IgD-negative memory B cell (primary cell): ENCODE measurements at regions not wholly inside any gene's neighbourhood (a gene's known extent, or its start where the extent isn't known, plus 50 kb on each side); places are given as distances from the start of the nearest gene placed in this dataset.
A peak's percentile ranks its signal among the peaks of the same experiment; 100 is the strongest.

Experiments used
- H3K27ac Mint-ChIP-seq, 3 donors: one replicate each; pipeline ENCODE4 v1.8.0; 2020 to 2022; ENCODE audit warnings: mild to moderate bottlenecking in 3 of 3, mixed read lengths in 3 of 3, moderate library complexity in 1 of 3
- H3K27me3 Mint-ChIP-seq: one replicate; pipeline ENCODE4 v1.8.0; 2021; ENCODE audit warnings: mixed read lengths
- H3K36me3 Mint-ChIP-seq: one replicate; pipeline ENCODE4 v1.8.0; 2020; ENCODE audit warnings: mild to moderate bottlenecking, mixed read lengths
- H3K4me1 Mint-ChIP-seq, 3 donors: one replicate each; pipeline ENCODE4 v1.8.0; 2020 to 2022; ENCODE audit warnings: mixed read lengths in 3 of 3, mild to moderate bottlenecking in 1 of 3
- H3K4me3 Mint-ChIP-seq, 4 donors: one replicate each; pipeline ENCODE4 v1.8.0; 2020 to 2022; ENCODE audit warnings: mild to moderate bottlenecking in 4 of 4, mixed read lengths in 4 of 4, moderate library complexity in 3 of 4
- H3K9me3 Mint-ChIP-seq, 3 donors: one replicate each; pipeline ENCODE4 v1.8.0; 2020 to 2021; ENCODE audit warnings: mixed read lengths in 3 of 3, mild to moderate bottlenecking in 1 of 3

DNA sequence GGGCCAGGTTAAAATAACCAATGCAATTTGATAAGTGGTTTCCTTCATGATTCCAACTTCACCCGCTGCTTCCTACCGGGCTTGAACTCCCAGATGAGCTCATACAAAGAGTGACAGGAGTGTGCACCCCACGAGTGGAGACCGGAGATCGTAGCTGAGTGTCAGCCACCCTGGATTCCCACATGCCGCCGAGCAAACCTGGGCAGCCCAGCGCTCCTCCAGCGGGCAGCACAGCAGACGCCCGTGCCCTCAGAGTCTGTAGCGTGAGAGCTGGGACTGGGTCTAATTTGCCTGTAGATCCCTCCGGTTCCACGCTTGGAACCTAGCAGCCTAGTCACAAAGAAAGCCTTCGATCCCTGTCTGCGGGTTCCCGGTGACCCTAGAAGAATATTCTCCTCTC is 476.1 kb upstream of the MGMT start:
- Mint-ChIP-seq H3K9me3 (no peaks in the 10 kb centered on the region), H3K36me3 (no peaks in the 10 kb centered on the region), H3K4me3 (no peak overlapping the region), H3K27me3 (peaks cover 2% of the 10 kb centered on the region), H3K27ac (no peak overlapping the region), H3K4me1 (no peaks in the 10 kb centered on the region)

DNA sequence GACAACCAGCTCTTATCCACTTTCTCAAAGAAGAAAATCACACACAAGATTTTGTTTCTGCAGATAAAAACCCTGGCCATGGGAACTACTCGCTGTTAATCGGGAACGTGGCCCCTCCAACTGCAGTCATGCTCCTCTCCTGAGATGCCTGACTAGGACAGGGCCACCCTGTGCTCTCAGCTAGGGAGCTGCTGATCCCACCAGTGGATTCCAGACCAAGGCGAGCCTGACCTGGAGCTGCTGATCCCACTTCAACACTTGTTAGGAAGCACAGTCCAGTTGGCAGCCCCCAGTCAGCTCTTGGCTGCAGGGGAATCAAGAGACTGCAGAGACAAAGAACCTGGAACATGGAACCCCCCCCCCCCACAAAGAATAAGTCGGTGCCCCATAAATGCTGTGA is 474.3 kb upstream of the MGMT start:
- Mint-ChIP-seq H3K4me3 (no peak overlapping the region), H3K4me1 (no peaks in the 10 kb centered on the region), H3K27me3 (peaks cover 2% of the 10 kb centered on the region), H3K27ac (no peak overlapping the region), H3K9me3 (no peaks in the 10 kb centered on the region), H3K36me3 (no peaks in the 10 kb centered on the region)

DNA sequence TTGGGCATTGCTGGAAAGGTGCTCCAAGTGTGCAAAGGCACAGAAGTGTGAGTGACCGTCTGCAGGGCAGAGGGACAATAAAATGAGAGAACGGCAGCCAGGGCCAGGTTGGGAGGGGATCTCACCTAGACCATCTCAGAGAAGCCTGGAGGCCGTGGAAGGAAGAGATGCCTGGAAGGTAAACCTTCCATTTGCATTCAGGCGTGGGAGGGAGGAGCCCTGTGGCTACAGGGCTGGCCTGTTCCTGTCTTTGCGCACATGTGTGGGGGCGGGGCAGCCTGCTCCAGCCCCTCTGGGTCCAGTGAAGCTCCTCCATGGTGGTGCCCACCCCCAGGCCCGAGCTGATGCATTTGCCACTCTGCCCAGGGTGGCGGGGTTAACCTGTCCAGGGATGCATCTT is 473.6 kb upstream of the MGMT start:
- no peaks in the 10 kb centered on the region for H3K36me3 Mint-ChIP-seq
- no peaks in the 10 kb centered on the region for H3K9me3 Mint-ChIP-seq
- no peaks in the 10 kb centered on the region for H3K4me1 Mint-ChIP-seq
- H3K27ac Mint-ChIP-seq, result peak overlapping the region in 1 of 3 donors; percentile 53
- H3K4me3 Mint-ChIP-seq, result no peak overlapping the region
- H3K27me3 Mint-ChIP-seq, result peaks cover 2% of the 10 kb centered on the region

DNA sequence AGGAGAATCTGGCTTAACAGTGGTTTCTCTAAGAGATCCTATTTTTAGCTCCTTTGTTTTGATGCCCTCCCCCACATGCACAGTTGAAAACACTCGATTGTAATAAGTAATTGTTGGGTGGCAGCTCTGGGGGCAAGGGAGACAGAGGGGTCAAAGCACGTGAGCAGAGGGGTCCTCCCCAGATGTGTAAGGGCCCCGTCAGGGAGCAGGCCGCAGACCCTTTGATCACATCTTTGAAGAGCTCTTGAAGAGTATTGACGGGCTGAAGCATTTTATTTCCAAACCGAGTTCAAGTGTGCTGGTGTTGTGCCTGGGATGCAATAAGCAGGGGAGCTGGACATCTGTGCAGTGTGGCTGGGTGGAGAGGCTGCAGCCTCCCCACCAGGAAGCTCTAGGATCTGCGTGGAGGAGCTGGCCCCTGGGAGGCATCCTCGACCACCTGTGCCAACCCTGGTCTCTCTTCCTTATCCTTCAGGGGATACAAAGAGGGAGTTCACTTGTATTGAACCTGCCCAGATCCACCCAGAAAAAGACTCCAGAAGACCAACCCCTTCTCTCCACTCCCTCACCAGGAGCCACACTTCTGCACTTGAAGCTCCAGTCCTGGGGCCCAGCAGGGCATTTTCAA is 473.0 kb upstream of the MGMT start:
- no peak overlapping the region for H3K27ac Mint-ChIP-seq
- H3K27me3 Mint-ChIP-seq, result peaks cover 2% of the 10 kb centered on the region
- H3K9me3 Mint-ChIP-seq, result no peaks in the 10 kb centered on the region
- no peaks in the 10 kb centered on the region for H3K4me1 Mint-ChIP-seq
- H3K4me3 Mint-ChIP-seq, result no peak overlapping the region
- no peaks in the 10 kb centered on the region for H3K36me3 Mint-ChIP-seq

DNA sequence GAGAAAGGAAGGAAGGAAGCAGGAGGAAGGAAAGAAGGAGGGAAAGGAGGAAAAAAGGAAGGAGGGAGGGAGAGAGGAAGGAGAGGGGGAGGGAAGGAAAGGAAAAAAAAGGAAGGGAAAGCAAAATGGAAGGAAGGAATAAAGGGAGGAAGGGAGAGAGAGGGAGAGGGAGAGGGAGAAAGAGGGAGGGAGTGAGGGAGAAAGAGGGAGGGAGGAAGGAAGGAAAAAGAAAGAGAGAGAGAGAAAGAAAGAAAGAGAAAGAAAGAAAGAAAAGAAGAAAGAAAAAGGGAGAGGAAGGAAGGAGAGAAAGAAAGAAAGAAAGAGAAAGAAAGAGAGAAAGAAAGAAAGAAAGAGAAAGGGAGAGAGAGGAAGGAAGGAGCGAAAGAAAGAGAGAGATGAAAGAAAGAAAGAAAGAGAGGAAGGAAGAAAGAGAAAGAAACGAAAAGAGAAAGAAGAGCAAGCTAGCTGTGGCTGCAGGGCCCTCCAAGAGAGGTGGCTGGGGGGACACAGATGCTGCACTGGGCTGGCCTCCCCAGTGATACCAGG is 472.4 kb upstream of the MGMT start:
- H3K36me3 Mint-ChIP-seq, result no peaks in the 10 kb centered on the region
- no peak overlapping the region for H3K4me3 Mint-ChIP-seq
- no peak overlapping the region for H3K27ac Mint-ChIP-seq
- no peaks in the 10 kb centered on the region for H3K9me3 Mint-ChIP-seq
- peaks cover 2% of the 10 kb centered on the region for H3K27me3 Mint-ChIP-seq
- H3K4me1 Mint-ChIP-seq, result no peaks in the 10 kb centered on the region

DNA sequence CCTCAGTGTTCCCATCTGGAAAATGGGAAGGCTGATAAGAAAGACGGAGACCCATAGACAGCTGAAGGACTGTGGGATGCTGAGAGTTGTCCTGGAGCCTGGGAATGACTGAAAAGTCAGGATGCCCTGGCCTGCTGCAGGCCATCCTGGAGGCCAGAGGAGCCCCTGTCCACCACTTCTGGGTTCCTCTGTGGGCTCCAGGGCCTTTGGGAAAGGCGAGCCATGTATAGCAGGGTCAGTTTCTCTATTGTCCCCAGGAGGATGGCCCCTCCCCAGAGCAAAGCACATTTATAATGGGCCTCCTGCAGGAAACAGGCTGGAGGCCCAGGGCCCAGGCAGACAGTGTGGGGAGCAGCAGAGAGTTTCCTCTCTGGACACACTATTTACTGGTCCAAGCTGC is 471.4 kb upstream of the MGMT start:
- no peaks in the 10 kb centered on the region for H3K36me3 Mint-ChIP-seq
- no peaks in the 10 kb centered on the region for H3K9me3 Mint-ChIP-seq
- no peak overlapping the region for H3K27ac Mint-ChIP-seq
- no peaks in the 10 kb centered on the region for H3K4me1 Mint-ChIP-seq
- H3K4me3 Mint-ChIP-seq, result no peak overlapping the region
- H3K27me3 Mint-ChIP-seq, result peaks cover 2% of the 10 kb centered on the region

DNA sequence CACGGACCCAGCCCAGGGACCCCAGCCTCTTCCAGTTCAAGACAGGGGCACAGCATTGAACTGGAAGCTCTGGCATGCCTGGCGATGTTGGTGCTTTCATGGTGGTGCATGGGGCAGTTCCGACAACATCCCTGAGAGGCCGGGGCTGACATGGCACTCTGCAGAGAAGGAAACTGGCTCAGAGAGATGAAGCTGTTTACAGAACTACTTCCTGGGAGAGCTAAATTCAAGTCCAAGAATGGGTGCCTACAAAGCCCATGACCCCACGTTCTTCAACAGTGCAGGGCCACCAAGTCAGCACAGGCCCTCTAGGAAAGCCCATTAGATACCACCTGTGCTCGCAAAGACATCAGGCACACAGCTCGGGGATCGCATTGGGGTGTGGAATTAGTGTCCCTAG is 470.9 kb upstream of the MGMT start:
- peaks cover 2% of the 10 kb centered on the region for H3K27me3 Mint-ChIP-seq
- no peak overlapping the region for H3K27ac Mint-ChIP-seq
- no peak overlapping the region for H3K4me3 Mint-ChIP-seq
- no peaks in the 10 kb centered on the region for H3K4me1 Mint-ChIP-seq
- no peaks in the 10 kb centered on the region for H3K9me3 Mint-ChIP-seq
- H3K36me3 Mint-ChIP-seq, result no peaks in the 10 kb centered on the region

DNA sequence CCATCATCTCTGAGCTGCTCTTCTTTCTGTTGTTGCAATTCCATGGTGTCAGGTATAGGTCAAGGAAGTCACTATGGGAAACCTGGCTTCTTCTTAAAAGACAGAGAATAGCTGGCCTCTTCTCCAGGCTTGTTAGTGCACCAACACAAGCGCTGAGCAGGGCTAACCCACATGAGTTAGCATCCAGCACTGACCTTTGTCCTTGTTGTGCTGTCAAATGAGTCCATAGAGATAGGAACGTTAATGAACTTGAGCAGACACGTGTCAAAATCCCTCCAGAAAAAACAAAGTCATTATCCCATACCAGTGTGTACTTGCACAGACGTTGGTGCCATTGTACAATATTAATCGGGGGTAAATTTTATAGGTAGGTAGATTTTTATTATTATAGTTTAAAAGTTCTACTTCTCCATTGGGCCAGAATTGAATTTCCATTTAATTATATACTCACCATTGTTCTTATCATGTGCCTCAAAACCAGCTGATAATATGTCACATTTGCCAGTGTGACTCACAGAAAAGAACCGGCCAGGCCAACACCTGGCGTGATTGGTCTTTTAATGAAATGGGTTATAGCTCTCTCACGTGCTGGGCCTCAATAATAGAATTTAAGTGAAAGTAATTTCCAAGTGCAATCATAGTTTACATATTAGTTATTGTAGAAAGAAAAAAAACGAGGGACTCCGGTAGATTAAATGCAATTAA is 468.8 kb upstream of the MGMT start:
- peaks cover 0 to 1% (median 0%) of the 10 kb centered on the region in 3 donors for H3K4me1 Mint-ChIP-seq
- no peak overlapping the region for H3K27ac Mint-ChIP-seq
- H3K4me3 Mint-ChIP-seq, result no peak overlapping the region
- H3K9me3 Mint-ChIP-seq, result no peaks in the 10 kb centered on the region
- no peaks in the 10 kb centered on the region for H3K27me3 Mint-ChIP-seq
- H3K36me3 Mint-ChIP-seq, result no peaks in the 10 kb centered on the region

DNA sequence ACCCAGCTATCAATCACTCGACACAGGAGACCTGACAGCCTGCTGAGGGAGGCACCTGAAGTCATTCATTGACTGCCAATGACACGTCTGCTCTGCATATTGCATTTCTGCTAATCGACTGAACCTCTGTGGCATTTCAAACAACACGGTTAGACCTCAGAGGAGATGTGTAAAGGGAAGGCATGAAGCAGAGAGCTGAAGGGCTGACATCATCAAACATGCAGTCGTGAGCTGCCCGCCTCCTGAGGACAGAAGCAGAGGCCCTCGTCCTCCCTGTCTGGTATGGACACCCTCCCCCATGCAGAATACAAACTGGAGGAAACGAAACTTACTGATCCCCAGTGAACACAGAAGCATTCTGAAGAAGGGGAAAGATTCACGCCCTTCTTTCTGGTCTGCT is 462.6 kb upstream of the MGMT start:
- Mint-ChIP-seq H3K9me3 (peaks cover 2 to 10% (median 4%) of the 10 kb centered on the region in 3 donors), H3K27ac (no peak overlapping the region), H3K4me1 (peaks cover 0 to 1% (median 0%) of the 10 kb centered on the region in 3 donors), H3K36me3 (no peaks in the 10 kb centered on the region), H3K4me3 (no peak overlapping the region), H3K27me3 (no peaks in the 10 kb centered on the region)

DNA sequence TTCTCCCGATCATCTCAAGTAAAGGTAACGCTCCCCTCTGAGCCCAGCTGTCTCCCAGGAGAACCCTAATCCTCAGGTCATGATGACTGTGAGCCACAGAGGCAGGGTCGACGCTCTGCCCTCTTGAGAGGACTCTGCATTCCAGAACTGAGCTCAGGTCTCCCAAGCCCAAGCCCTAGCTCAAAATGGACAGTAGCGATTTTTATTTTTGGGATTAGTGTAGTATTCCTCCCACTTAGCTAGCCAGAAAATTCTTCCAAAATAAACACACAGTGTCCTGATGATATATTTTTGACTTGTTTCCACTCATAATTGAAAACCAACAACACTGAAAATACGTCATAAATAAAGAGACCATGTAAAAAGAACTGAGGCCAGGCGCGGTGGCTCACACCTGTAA is 462.0 kb upstream of the MGMT start:
- no peaks in the 10 kb centered on the region for H3K27me3 Mint-ChIP-seq
- peak overlapping the region in 1 of 4 donors; percentile 26 for H3K4me3 Mint-ChIP-seq
- peaks cover 0 to 1% (median 0%) of the 10 kb centered on the region in 3 donors for H3K4me1 Mint-ChIP-seq
- H3K36me3 Mint-ChIP-seq, result no peaks in the 10 kb centered on the region
- H3K9me3 Mint-ChIP-seq, result peaks cover 2 to 10% (median 4%) of the 10 kb centered on the region in 3 donors
- H3K27ac Mint-ChIP-seq, result no peak overlapping the region

DNA sequence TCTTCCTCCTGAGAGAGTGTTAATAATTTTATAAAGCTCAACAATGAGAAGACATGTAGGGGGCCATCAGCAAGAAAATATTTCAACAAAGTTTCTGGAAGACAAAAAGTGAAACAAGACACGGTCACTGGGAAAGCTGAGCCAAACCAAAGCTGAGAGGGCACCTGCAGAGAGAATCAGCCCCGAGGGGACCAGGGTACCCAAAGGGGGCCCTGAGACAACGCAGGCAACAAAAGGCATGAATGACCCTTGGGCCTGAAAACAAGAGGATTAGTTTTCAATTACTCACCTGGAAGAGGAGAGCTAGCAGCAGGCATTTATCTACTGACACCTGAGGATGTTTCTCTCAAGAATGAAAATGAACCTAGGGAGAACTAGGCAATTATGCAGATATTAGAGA is 461.2 kb upstream of the MGMT start:
- Mint-ChIP-seq H3K4me1 (peaks cover 0 to 1% (median 0%) of the 10 kb centered on the region in 3 donors), H3K27me3 (no peaks in the 10 kb centered on the region), H3K36me3 (no peaks in the 10 kb centered on the region), H3K9me3 (peaks cover 2 to 10% (median 4%) of the 10 kb centered on the region in 3 donors), H3K27ac (no peak overlapping the region), H3K4me3 (no peak overlapping the region)

DNA sequence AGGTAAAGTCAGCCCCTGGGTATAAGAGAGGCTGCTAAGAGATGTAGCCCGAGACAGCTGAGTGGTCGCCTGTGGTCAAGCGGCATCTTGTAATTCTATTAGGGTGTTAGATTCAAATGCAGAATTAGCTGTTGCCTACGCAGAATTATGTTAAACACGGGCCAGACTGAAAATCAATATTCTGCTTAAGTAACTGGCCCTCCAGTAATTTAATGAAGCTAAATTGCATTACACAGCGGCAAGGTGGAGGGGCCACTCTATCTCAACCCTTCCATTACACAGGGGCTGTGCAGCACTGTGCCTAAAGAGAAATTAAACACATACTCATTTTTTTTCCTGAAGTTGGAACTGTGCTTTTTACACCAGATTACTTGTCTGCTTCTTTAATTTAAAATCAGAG is 448.5 kb upstream of the MGMT start:
- H3K27me3 Mint-ChIP-seq, result no peaks in the 10 kb centered on the region
- peaks cover 0 to 2% (median 0%) of the 10 kb centered on the region in 3 donors for H3K9me3 Mint-ChIP-seq
- no peak overlapping the region for H3K4me3 Mint-ChIP-seq
- H3K4me1 Mint-ChIP-seq, result no peaks in the 10 kb centered on the region
- H3K27ac Mint-ChIP-seq, result no peak overlapping the region
- no peaks in the 10 kb centered on the region for H3K36me3 Mint-ChIP-seq

DNA sequence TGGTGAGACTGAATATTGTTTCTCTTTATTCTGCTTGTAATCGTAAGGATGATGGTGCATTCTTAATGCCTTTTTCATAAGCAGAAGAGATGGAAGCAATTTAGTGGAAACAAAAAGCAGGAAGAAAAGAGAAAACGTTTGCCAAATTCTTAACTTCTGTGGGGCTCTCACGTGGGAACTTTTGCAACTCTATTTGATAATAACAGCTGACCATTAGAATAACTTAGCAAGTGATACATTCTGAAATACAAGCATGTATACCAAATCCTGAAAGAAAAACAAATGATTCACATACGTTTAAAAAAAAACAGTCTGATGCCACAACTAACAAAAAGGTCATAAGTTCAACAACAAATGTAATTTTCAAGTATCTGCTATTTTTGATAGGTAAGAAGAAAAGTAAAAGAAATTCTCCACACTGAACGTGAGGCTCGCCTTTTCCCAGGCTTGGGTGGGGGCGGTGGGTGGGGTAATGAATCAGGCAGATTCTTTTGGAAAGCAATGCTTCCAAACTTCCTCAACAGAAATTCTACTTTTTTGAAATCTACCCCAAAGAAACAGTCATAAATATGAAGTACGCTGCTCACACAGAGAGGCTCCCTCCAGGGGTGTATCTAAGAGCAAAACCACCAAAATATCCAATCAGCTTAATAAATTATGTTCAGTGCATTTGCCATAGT is 446.2 kb upstream of the MGMT start:
- H3K27me3 Mint-ChIP-seq, result no peaks in the 10 kb centered on the region
- H3K9me3 Mint-ChIP-seq, result no peaks in the 10 kb centered on the region
- no peaks in the 10 kb centered on the region for H3K4me1 Mint-ChIP-seq
- no peaks in the 10 kb centered on the region for H3K36me3 Mint-ChIP-seq
- no peak overlapping the region for H3K27ac Mint-ChIP-seq
- H3K4me3 Mint-ChIP-seq, result no peak overlapping the region

DNA sequence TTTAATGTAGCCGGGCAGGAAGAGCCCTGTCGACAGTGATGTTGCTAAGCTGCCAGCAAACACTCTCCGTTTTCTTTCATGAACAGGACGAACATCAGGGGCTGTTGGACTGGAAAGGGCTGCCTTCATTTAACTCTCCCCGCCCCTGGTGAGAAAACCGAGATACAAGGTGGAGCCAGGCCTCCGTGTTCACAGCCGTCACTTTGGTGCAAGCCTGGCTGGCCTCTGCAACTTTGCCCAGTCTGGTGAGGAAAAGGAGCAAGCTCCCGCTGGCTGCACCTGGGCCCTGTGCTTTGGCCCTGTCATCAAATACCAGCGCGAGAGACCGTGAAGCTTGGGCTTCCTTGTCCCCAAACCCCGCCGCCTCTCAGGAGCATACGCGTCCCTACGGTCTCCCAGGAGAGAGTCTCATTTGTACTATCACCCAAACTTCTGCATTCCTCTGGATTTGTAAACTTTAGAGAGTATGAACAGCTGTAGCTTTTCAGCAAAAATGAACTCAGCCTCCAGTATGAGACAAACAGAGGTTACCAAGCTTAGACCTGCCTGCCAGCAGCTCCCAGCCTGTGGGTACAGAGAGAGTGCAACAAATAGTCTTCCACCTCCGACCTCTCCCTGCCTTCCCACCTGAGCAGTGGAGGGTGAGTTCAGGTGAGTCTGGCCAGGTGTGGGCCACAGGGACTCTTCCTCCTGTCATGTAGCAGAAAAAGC is 445.3 kb upstream of the MGMT start:
- Mint-ChIP-seq H3K27me3 (no peaks in the 10 kb centered on the region), H3K27ac (peak overlapping the region in 1 of 3 donors; percentile 64), H3K4me1 (no peaks in the 10 kb centered on the region), H3K9me3 (no peaks in the 10 kb centered on the region), H3K36me3 (no peaks in the 10 kb centered on the region), H3K4me3 (no peak overlapping the region)

DNA sequence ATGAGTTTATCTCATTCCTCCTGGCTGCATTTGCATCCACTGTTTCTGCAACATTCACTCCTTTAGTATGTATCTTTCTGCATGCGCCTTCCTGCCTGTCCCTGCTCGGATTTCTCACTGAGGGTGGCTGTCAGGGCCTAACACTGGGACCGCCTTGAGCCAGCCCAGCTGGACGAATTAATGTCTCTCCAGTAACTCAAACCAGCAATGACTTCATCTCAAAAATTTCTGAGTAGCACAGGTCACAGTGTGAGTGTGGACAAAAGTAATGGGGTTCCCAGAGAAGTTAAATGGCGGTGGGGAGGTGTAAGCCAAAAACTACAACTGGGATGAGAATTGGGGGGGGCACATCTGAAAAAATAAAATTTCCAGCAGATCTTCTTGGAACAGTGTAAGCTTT is 444.0 kb upstream of the MGMT start:
- no peaks in the 10 kb centered on the region for H3K36me3 Mint-ChIP-seq
- H3K27me3 Mint-ChIP-seq, result no peaks in the 10 kb centered on the region
- H3K4me3 Mint-ChIP-seq, result no peak overlapping the region
- no peaks in the 10 kb centered on the region for H3K4me1 Mint-ChIP-seq
- no peak overlapping the region for H3K27ac Mint-ChIP-seq
- H3K9me3 Mint-ChIP-seq, result no peaks in the 10 kb centered on the region
